Bronchial epithelial cell (primary cell): ENCODE measurements at regions not wholly inside any gene's neighbourhood (a gene's known extent, or its start where the extent isn't known, plus 50 kb on each side); places are given as distances from the start of the nearest gene placed in this dataset.

Experiments used
- DNase-seq: peaks from one replicate; pipeline ENCODE4 v3.0.0-alpha.2; 2010; ENCODE audit warnings: low read depth
- FAIRE-seq: peaks from 2 replicates; lab custom pipeline; 2011; peaks lifted over from hg19 to GRCh38; lab: Jason Lieb, UNC
- H3K27me3 ChIP-seq: 2 replicates; pipeline ENCODE4 v1.5.1; 2011; ENCODE audit warnings: low read length; ENCODE audit not compliant: control insufficient read depth, insufficient read depth
- H3K36me3 ChIP-seq: 2 replicates; pipeline ENCODE4 v1.5.1; 2011; ENCODE audit warnings: low read length; ENCODE audit not compliant: control insufficient read depth, insufficient read depth
- H3K4me3 ChIP-seq: 2 replicates; pipeline ENCODE4 v1.5.1; 2011; ENCODE audit warnings: mild to moderate bottlenecking, low read depth, low read length, control low read depth
- CTCF ChIP-seq: IDR thresholded peaks from 2 replicates; pipeline ENCODE4 v1.5.1; 2011; ENCODE audit warnings: mild to moderate bottlenecking, moderate library complexity, low read length, control low read depth, inconsistent platforms; ENCODE audit not compliant: insufficient read depth, severe bottlenecking

DNA sequence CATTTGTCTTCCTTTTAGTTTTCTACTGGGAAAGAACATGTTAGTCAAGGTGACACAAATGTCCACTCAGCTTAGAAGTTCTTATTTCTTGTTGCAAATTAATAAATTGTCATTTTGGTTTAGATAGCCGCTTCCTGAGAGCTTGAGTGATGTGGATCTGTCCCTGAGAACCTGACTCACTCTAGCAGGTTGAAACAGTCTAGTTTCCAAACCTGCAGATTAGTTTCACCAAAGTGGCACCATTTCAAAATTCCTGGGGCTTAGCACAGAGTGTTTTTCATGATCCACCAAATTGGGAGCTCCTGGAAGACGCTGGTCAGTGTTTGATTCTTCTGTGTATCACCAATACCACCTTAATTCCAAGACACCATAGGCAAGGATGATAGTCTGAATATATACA, 119.4 kb upstream of the TSC22D1 start:
- TF ChIP-seq CTCF: no peak
- Histone ChIP-seq H3K27me3 (no peaks in the 10 kb centered on the region), H3K4me3 (no peak overlapping the region), H3K36me3 (no peaks in the 10 kb centered on the region)
- FAIRE-seq (peak; percentile 79), DNase-seq (no peak)

DNA sequence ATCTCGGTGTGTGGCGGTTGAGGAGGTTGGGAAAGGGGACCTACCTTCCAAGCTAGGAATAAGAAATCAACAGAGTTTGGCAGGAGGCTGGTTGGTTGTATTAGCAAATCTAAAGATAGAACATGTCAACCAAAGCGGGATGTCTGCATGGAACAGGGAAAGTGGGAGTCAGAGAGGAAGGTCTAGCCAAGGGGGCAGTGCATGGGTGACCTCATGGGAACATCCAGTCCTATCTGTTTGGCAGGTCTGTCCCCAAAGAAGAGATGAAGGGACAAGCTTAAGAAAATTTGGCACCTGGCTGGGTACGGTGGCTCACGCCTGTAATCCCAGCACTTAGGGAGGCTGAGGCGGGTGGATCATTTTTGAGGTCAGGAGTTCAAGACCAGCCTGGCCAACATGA, 118.7 kb upstream of the TSC22D1 start:
- no peaks in the 10 kb centered on the region for H3K27me3 ChIP-seq
- FAIRE-seq: no peak
- H3K4me3 ChIP-seq: no peak overlapping the region
- TF ChIP-seq CTCF: no peak
- DNase-seq: no peak
- H3K36me3 ChIP-seq: no peaks in the 10 kb centered on the region

- FAIRE-seq (no peak), DNase-seq (no peak)
- Histone ChIP-seq H3K27me3 (no peaks in the 10 kb centered on the region), H3K4me3 (no peak overlapping the region), H3K36me3 (no peaks in the 10 kb centered on the region)
- TF ChIP-seq CTCF: no peak
Observed at GRCh38 chr13:44694291-44694690, 118.2 kb upstream of the TSC22D1 start.

DNA sequence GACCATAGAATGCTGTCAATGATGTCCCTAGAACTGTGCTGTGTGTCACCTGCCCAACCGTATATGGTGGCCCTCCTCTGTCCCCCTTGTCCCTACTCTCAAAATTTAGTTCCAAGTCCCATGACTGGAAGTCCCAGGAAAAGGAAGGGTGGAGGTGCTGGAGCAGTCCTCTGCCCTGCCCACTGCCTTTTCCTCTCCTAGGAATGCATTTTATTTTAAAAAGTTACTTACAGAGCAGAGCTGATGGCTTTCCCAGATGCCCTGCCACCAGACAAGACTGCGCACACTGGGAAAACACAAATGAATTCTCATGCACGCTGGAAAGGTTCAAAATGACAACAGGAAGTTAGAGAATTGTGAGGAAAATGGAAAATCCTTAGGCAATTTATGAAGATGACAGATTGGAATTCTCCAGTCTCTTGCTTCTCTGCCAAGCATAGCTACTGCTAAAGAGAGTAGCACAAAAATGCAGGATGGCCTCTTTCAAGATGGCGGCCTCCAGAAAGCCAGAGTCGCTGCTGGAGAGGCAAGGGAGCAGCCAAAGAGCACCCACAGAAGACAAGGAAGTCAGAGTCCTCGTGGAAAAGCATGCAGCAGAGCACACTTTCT, 117.1 kb upstream of the TSC22D1 start:
- FAIRE-seq: no peak
- Histone ChIP-seq H3K4me3 (no peak overlapping the region), H3K27me3 (no peaks in the 10 kb centered on the region), H3K36me3 (no peaks in the 10 kb centered on the region)
- TF ChIP-seq CTCF: no peak
- DNase-seq: no peak

DNA sequence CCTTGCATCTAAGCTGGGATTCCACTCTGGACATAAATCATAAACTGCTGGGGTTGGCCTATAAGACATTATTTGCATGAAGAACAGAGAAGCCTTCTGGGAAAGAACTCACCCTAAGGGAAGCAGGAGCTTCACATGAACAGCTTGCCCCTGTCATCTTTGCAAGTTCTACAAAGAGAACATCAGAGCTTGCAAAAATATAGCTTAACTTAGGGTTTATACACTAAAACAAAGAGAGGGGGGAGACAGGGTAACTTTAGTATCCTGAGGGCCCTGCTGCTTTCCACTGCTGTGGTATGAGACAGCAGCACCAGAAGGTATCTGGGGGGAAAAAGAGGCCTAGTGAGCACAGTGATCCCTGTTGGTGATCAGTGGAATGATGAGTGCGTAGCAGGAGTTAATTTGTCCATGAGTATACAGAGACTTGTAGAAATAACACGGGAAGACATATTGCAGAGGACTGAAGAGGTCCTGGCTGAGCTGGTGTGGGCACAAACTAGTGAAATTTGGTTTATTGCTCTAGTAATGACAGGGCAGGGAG, 116.1 kb upstream of the TSC22D1 start:
- Histone ChIP-seq H3K36me3 (no peaks in the 10 kb centered on the region), H3K27me3 (no peaks in the 10 kb centered on the region), H3K4me3 (no peak overlapping the region)
- no peak for TF ChIP-seq CTCF
- DNase-seq (no peak), FAIRE-seq (no peak)

GRCh38 chr13:44690376-44690775, 114.2 kb upstream of the TSC22D1 start:
- no peak for TF ChIP-seq CTCF
- H3K4me3 ChIP-seq: no peak overlapping the region
- H3K36me3 ChIP-seq: no peaks in the 10 kb centered on the region
- FAIRE-seq: no peak
- no peaks in the 10 kb centered on the region for H3K27me3 ChIP-seq
- DNase-seq: no peak
